ENCODE measurements at regions not wholly inside any gene's neighbourhood (a gene's known extent, or its start where the extent isn't known, plus 50 kb on each side); places are given as distances from the start of the nearest gene placed in this dataset.

DNA sequence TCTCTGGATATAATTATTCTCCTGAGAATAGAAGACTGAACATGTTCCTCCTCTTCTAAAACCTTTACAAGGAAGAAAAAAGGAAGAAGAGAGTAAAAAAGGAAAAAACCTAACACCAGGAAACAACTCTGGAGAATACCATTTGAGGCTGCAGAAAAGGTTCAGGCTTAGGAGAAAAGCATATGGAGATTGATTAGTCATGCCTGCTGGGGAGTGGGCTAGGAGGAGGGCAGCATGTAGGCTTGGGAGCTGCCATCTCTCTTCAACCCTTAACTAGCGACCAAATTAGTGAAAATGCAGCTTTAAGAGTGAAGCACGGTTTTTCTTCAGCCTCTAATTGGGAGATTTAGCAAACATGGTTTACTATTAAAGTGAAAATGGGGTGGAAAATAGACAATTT is 273.0 kb upstream of the CRY1 start:
- WGBS (ENCODE audit: low lambda C conversion rate), result 71% methylated on average over 2 of the region's 2 CpGs
- ChIA-PET CTCF (ENCODE audit: low intra/inter-chr PET ratio, low total read pairs) (no interaction called here), POLR2A (no interaction called here)
- intact Hi-C loops (cut with micrococcal nuclease; ENCODE audit: unreplicated experiment) (no loop called here), in situ Hi-C loops (cut with HindIII; ENCODE audit: extremely low pct_ligation_motif_present, low pct_unique_long_range_greater_than_20kb) (no loop called here)
- no peak overlapping the region for H3K27ac ChIP-seq (ENCODE audit: extremely low read length, insufficient read depth, low read length)
- H3K4me1 ChIP-seq (ENCODE audit: insufficient read depth, low read length), result peaks cover 22% of the 10 kb centered on the region
- H2AFZ ChIP-seq (ENCODE audit: low read length), result no peak overlapping the region
- H3K9ac ChIP-seq (ENCODE audit: insufficient read depth, low read depth, low read length), result no peak overlapping the region
- no peak for ATAC-seq
- no peaks in the 10 kb centered on the region for H3K36me3 ChIP-seq (replicated peaks in 1 of 2; ENCODE audit: control insufficient read depth in 1 of 2, insufficient read depth in 2 of 2, low read length in 2 of 2)
- H3K27me3 ChIP-seq (ENCODE audit: control insufficient read depth in 1 of 2, insufficient read depth in 2 of 2, low read length in 2 of 2), result no peaks in the 10 kb centered on the region
- no peak for FAIRE-seq
- no TSS peak for BruUV-seq (replicated peaks)
- TF ChIP-seq CCAR2 (optimal IDR thresholded peaks at IDR 0.05; ENCODE audit: low read depth, low read length), result no peak
- no peak for TF ChIP-seq ZZZ3 (CRISPR knock-in tag; IDR thresholded peaks at IDR 0.05; ENCODE audit: borderline replicate concordance)
- no peak for TF ChIP-seq ZNF33A (CRISPR knock-in tag; IDR thresholded peaks at IDR 0.05; ENCODE audit: borderline replicate concordance)
- no peak for TF ChIP-seq TCF7L2 (IDR thresholded peaks at IDR 0.05; ENCODE audit: low read depth, low read length)
- no peak for TF ChIP-seq ATF4 (CRISPR knock-in tag; IDR thresholded peaks at IDR 0.05)
- no peak for TF ChIP-seq GPBP1L1 (CRISPR knock-in tag; IDR thresholded peaks at IDR 0.05)
- TF ChIP-seq MED8 (CRISPR knock-in tag; IDR thresholded peaks at IDR 0.05; ENCODE audit: insufficient replicate concordance), result no peak
- TF ChIP-seq ZMYM3 (CRISPR knock-in tag; IDR thresholded peaks at IDR 0.05), result no peak
- TF ChIP-seq ZNF225 (CRISPR knock-in tag; IDR thresholded peaks at IDR 0.05), result no peak
- no peak for TF ChIP-seq KMT2B (CRISPR knock-in tag; IDR thresholded peaks at IDR 0.05)
- no peak for TF ChIP-seq ZNF234 (CRISPR knock-in tag; conservative IDR thresholded peaks at IDR 0.05)
- no peak for TF ChIP-seq ZNF589 (CRISPR knock-in tag; conservative IDR thresholded peaks at IDR 0.05)
- no peak for TF ChIP-seq ZNF292 (CRISPR knock-in tag; IDR thresholded peaks at IDR 0.05; ENCODE audit: borderline replicate concordance, low read depth)
- TF ChIP-seq FOSL1 (CRISPR knock-in tag; IDR thresholded peaks at IDR 0.05; ENCODE audit: borderline replicate concordance), result no peak
- no peak for TF ChIP-seq ZNF431 (CRISPR knock-in tag; IDR thresholded peaks at IDR 0.05; ENCODE audit: borderline replicate concordance, low read depth)
- no peak for TF ChIP-seq ZFP90 (CRISPR knock-in tag; IDR thresholded peaks at IDR 0.05; ENCODE audit: borderline replicate concordance)
- TF ChIP-seq ZNF543 (CRISPR knock-in tag; IDR thresholded peaks at IDR 0.05), result no peak
- no peak for TF ChIP-seq HMG20A (CRISPR knock-in tag; IDR thresholded peaks at IDR 0.05; ENCODE audit: borderline replicate concordance)
- no peak for TF ChIP-seq AKAP8 (CRISPR knock-in tag; IDR thresholded peaks at IDR 0.05)
- no peak for DNase-seq (ENCODE audit: low spot score)
- H3K79me2 ChIP-seq (ENCODE audit: insufficient read depth, low read length), result no peaks in the 10 kb centered on the region
- H3K9me3 ChIP-seq (ENCODE audit: low read length), result no peaks in the 10 kb centered on the region
- H3K4me2 ChIP-seq (ENCODE audit: low read depth, low read length), result no peak overlapping the region
- H3K4me3 ChIP-seq (replicated peaks in 1 of 3; ENCODE audit: insufficient read depth in 1 of 3, low read depth in 2 of 3, low read length in 3 of 3), result no peak overlapping the region
- no peaks in the 10 kb centered on the region for H4K20me1 ChIP-seq (ENCODE audit: insufficient read depth, low read length)
